Activated CD8-positive, alpha-beta memory T cell treated with anti-CD3 and anti-CD28 coated beads, Interleukin-2, amount 50 U/mL, for 48 hours (primary cell): ENCODE measurements at regions not wholly inside any gene's neighbourhood (a gene's known extent, or its start where the extent isn't known, plus 50 kb on each side); places are given as distances from the start of the nearest gene placed in this dataset.

ENCODE experiments used
- DNase-seq: peaks from one replicate; pipeline ENCODE4 v3.0.0-alpha.2; 2020

- DNase-seq = no peak
These were observed 115.5 kb downstream of the TWIST2 start for GRCh38 chr2:238963161-238963970.

- DNase-seq = no peak
These were observed 116.1 kb downstream of the TWIST2 start for GRCh38 chr2:238963971-238964328.

GRCh38 chr2:238964544-238965067 is 116.7 kb downstream of the TWIST2 start:
- no peak for DNase-seq

GRCh38 chr2:238965371-238966071 is 117.6 kb downstream of the TWIST2 start:
- no peak for DNase-seq

- no peak for DNase-seq
These were observed 118.4 kb downstream of the TWIST2 start for GRCh38 chr2:238966072-238966937.

GRCh38 chr2:238967031-238967977 is 119.4 kb downstream of the TWIST2 start:
- DNase-seq = no peak

- no peak for DNase-seq
These were observed 120.1 kb downstream of the TWIST2 start for GRCh38 chr2:238967978-238968360.

- DNase-seq = no peak
These were observed 120.9 kb downstream of the TWIST2 start for GRCh38 chr2:238968616-238969384.

GRCh38 chr2:238969857-238970256 is 122.0 kb downstream of the TWIST2 start:
- DNase-seq = no peak

GRCh38 chr2:238970553-238971081 is 122.7 kb downstream of the TWIST2 start:
- DNase-seq = peak; percentile 77

GRCh38 chr2:238971318-238972145 is 123.6 kb downstream of the TWIST2 start:
- DNase-seq = no peak

GRCh38 chr2:238972146-238972445 is 124.2 kb downstream of the TWIST2 start:
- no peak for DNase-seq

GRCh38 chr2:238973038-238973739 is 125.3 kb downstream of the TWIST2 start:
- no peak for DNase-seq

- DNase-seq = no peak
These were observed 126.2 kb downstream of the TWIST2 start for GRCh38 chr2:238974081-238974480.

- DNase-seq = no peak
These were observed 126.7 kb downstream of the TWIST2 start for GRCh38 chr2:238974501-238975166.

- DNase-seq = no peak
These were observed 127.5 kb downstream of the TWIST2 start for GRCh38 chr2:238975408-238975807.

- no peak for DNase-seq
These were observed 130.6 kb downstream of the TWIST2 start for GRCh38 chr2:238978497-238978896.

- DNase-seq = no peak
These were observed 131.8 kb downstream of the TWIST2 start for GRCh38 chr2:238979636-238980035.
